HAP-1 (cell line): ENCODE measurements at regions not wholly inside any gene's neighbourhood (a gene's known extent, or its start where the extent isn't known, plus 50 kb on each side); places are given as distances from the start of the nearest gene placed in this dataset.

Experiments used
- DNase-seq, 2 experiments: peaks; one replicate each; pipeline ENCODE4 v3.0.0-alpha.2; 2016 to 2020; ENCODE audit warnings: low spot score in 2 of 2
- H3K27me3 ChIP-seq: fragments of 250-450 bp; sonication (Bioruptor Pico); 2 replicates; pipeline ENCODE4 v1.5.1; 2020; ENCODE audit warnings: low read depth, mild to moderate bottlenecking, moderate library complexity
- H3K36me3 ChIP-seq: fragments of 250-450 bp; sonication (Bioruptor Pico); replicated peaks from 2 replicates; pipeline ENCODE4 v1.5.1; 2020; ENCODE audit warnings: mild to moderate bottlenecking
- H3K4me1 ChIP-seq: fragments of 250-450 bp; sonication (Bioruptor Pico); 2 replicates; pipeline ENCODE4 v1.5.1; 2020; ENCODE audit warnings: mild to moderate bottlenecking
- H3K4me3 ChIP-seq: fragments of 250-450 bp; sonication (Bioruptor Pico); 2 replicates; pipeline ENCODE4 v1.5.1; 2020; ENCODE audit warnings: mild to moderate bottlenecking, moderate library complexity
- H3K9me3 ChIP-seq: fragments of 250-450 bp; sonication (Bioruptor Pico); 2 replicates; pipeline ENCODE4 v1.5.1; 2020; ENCODE audit warnings: mild to moderate bottlenecking, moderate library complexity
- in situ Hi-C: fragments of 300-500 bp; cut with MboI; formaldehyde crosslinking; loops from 3 replicates; pipeline ENCODE4 v1.14.3; 2020; ENCODE audit warnings: low sequenced_read_pairs, inconsistent platforms, mixed read lengths

- Histone ChIP-seq H3K9me3 (no peaks in the 10 kb centered on the region), H3K4me1 (no peaks in the 10 kb centered on the region), H3K36me3 (no peaks in the 10 kb centered on the region), H3K4me3 (no peak overlapping the region), H3K27me3 (no peaks in the 10 kb centered on the region)
- in situ Hi-C loops: no loop called here
- DNase-seq: no peak
Observed at GRCh38 chr18:67577386-67577785, 60.9 kb upstream of the DSEL start.

- H3K27me3 ChIP-seq: no peaks in the 10 kb centered on the region
- in situ Hi-C loops: no loop called here
- no peak for DNase-seq
Observed at GRCh38 chr18:67574749-67575148, 58.2 kb upstream of the DSEL start.

DNA sequence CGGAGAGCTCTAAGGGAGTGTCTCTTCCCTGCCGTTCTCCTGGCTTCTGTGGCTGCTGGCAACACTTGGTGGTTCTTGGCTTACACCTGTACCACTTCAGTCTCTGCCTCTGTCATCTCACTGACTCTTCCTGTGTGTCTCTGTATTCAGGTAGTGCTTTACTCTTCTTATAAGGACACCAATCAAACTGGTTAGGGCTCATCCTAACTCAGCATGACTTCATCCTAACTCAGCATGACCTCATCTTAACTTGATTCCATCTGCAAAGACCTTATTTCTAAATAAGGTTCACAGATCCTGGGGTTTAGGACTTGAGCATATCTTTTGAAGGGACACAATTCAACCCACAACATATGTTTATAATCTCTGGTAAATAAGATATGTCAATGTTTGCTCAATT lies 51.6 kb upstream of the DSEL start:
- Histone ChIP-seq H3K4me1 (no peaks in the 10 kb centered on the region), H3K9me3 (no peaks in the 10 kb centered on the region), H3K36me3 (no peaks in the 10 kb centered on the region), H3K27me3 (no peaks in the 10 kb centered on the region), H3K4me3 (no peak overlapping the region)
- no peak for DNase-seq
- in situ Hi-C loops: no loop called here

More at GRCh38 chr18:67574749-67575148, 58.2 kb upstream of the DSEL start:
- no peaks in the 10 kb centered on the region for H3K4me1 ChIP-seq
- H3K9me3 ChIP-seq: no peaks in the 10 kb centered on the region
- no peaks in the 10 kb centered on the region for H3K36me3 ChIP-seq
- H3K4me3 ChIP-seq: no peak overlapping the region
